A172 (cell line): ENCODE measurements at regions not wholly inside any gene's neighbourhood (a gene's known extent, or its start where the extent isn't known, plus 50 kb on each side); places are given as distances from the start of the nearest gene placed in this dataset.
"Not testable (repeated sequence)": the region's sequence is repeated elsewhere in the genome, so short reads cannot be mapped to it uniquely, and the experiment has no call there.

Experiments
- DNase-seq: peaks from one replicate; pipeline ENCODE4 v3.0.0-alpha.2; 2015; ENCODE audit warnings: low spot score

DNA sequence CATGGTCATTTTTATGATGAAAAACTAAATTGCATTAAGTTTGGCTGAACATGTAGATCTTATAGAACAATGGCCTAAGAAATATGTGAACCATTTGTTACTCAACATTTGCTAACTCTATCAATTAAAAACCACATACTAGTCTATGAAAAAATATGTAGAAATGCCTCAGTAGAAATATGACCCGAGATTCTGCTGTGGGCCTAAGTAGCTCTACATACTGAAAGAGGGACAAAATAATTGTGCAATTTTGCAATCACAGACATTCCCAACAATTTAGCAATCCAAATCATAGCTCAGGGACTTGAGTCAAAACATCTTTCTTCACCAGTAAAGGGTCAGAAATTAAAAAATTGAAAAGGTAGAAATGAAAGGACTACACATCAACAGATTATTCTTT lies 619.0 kb downstream of the FRK start:
- no peak for DNase-seq

DNA sequence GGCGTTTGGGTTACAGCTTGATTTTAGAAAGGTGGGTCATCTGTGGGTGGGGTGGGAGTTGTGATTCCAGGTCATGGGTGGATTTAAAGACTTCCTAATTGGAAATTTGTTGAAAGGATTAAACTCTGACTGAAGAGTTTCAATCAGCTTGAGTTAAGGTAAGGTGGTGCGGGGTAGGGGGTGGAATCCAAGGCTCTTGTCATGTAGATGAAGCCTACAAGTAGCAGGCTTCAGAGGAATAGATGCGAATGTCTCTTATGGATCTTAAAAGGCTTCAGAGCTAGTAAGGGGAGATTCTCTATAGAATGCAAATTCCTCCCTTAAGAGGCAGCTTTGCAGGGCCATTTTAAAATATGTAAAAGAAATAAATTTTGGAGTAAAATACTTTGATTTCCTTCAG lies 645.3 kb downstream of the FRK start:
- DNase-seq, result no peak

DNA sequence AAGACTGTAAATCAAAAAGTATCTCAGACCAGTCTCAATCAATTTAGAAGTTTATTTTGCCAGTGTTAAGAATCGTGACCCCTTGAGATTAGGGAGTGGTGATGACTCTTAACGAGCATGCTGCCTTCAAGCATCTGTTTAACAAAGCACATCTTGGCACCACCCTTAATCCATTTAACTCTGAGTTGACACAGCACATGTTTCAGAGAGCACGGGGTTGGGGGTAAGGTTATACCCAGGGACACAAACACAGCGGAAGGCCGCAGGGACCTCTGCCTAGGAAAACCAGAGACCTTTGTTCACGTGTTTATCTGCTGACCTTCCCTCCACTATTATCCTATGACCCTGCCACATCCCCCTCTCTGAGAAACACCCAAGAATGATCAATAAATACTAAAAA lies 645.8 kb downstream of the FRK start:
- DNase-seq, result not testable (repeated sequence)

DNA sequence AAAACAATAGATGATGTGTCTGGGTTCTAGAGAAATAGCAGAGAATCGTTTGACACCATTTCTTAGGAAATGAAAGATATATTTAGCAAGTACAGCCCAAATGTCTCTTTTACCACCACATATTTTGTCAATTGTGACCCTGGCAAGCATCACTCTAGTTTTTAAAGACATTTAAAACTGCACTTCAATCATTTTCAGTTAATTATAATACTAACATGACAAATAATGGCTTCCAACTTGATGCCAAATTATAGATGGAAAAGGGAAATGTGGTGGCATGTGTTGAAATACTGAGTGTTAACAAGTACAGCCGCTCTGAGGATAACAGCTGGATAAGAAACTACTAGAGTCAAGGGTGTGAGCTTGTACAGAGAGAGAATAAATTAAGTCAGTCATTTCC lies 648.9 kb downstream of the FRK start:
- no peak for DNase-seq

DNA sequence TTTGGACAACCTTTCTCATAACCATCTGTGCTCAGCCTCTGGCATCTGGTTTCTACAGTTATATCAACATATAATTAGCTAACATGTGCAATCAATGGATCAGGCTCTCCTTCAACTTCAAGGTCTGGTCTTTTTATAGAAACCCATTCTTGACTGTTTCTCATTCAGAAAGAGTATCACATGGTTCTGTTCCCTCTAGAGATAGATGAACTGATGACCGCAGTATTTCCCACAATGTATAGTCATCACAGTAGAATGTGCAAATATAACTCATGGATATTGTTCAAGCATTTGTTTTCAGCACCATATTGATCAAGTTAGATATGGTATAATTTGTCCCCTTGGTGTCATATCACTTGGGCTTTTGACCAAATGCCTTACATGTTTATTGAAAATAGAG lies 656.2 kb downstream of the FRK start:
- no peak for DNase-seq

DNA sequence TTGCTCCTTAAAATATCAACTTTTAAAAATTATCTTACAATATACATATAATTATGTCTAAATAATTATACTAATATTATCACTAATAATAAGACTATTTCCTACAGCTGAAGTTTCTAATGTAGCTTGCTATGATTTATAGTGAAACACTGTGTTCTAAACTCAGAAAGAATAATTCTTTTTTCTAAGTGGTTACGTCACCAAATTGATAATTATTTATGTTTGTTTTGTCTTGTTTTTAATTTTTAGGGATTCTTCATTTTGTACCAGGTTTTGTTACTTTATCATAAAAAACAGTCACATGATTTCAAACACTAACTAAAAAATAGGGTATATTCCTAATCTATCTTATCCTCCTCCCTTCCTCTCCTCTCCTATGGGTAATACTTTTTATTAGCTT lies 662.1 kb downstream of the FRK start:
- DNase-seq, result no peak

DNA sequence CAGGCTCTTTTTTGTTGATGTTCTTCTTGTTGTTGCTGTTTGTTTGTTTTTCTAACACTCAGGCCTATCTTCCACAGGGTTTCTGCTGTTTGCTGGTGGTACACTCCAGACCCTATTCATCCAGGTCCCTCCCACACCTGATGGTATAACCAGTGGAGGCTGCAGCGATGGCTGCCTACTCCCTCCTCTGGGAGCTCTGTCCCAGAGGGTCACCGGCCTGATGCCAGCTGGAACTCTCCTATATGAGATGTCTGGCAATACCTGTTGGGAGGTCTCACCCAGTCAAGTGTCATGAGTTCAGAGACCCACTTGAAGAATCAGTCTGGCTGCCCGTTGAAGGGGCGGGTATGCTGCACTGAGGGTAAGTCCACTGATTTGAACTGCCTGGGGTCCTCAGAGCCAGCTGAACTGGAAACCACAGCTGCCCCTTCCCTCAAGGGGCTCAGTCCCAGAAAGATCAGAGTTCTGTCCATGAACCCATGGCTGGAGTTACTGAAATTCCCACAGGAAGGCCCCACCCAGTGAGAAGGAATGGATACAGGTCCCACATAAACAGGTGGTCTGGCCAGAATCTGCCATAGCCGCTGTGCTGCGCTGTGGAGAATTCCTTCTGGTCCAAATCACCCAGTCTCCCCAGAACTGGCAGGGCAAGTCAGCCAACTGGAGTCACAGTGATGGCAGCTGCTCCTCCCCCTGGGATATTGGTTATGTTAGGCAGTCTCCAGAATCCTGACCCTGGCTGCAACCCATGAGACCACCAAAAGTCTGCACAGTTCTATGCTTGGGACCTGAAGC lies 664.4 kb downstream of the FRK start:
- DNase-seq, result no peak

DNA sequence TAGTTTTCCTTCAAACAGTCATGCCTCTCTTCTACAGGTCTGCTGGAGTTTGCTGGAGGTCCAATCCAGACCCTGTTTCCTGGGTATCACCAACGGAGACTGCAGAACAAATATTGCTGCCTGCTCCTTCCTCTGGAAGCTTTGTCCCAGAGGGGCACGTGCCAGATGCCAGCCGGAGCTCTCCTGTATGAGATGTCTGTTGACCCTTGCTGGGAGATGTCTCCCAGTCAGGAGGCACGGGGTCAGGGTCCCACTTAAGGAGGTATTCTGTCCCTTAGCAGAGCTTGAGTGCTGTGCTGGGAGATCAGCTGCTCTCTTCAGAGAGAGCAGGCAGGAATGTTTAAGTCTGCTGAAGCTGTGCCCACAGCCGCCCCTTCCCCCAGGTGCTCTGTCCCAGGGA lies 666.9 kb downstream of the FRK start:
- DNase-seq, result no peak

DNA sequence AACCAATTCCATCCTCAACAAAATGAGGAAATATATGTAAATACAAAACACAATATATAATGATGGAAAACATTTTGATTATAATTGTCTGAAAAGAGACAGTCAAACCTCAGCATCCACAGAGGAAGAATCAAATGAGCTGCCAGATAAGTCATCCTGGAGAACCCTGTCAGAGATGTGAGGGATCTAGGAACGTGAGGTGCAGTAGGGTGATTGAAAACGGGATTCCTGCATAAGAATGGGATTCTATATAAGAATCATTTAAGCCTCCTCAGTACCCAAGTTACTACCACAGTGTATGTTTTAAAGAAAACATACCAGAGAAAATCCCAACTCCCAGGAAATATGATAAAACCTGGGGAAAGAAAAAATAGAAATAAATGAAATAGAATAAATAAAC lies 690.5 kb downstream of the FRK start:
- DNase-seq, result no peak

DNA sequence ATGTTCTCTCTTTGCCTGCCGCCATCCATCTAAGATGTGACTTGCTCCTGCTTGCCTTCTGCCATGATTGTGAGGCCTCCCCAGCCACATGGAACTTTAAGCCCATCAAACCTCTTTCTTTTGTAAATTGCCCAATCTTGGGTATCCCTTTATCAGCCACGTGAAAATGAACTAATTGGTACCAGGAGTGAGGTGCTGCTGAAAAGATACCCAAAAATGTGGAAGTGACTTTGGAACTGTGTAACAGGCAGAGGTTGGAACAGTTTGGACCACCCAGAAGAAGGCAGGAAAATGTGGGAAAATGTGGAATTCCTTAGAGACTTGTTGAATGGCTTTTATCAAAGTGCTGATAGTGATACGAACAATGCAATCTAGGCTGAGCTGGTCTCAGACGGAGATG lies 694.9 kb downstream of the FRK start:
- no peak for DNase-seq

DNA sequence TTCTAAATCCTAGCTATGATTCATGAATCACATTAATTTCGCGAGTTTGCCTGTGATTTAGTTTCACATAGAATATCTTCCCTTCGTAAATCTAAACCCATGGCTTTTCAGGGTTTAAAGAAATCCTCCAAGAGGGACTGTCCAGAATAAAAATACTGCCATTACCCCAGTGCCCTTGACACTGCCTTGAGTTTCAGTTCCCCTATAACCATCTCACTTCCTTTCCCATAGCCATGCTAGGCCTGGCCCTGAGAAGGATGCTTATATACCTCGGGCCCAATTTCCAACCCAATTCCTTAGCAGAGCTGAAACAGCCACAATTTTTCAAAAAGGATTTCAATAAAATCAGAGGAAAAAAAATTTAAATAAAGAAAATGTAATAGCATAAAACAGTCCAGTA lies 697.3 kb downstream of the FRK start:
- no peak for DNase-seq

DNA sequence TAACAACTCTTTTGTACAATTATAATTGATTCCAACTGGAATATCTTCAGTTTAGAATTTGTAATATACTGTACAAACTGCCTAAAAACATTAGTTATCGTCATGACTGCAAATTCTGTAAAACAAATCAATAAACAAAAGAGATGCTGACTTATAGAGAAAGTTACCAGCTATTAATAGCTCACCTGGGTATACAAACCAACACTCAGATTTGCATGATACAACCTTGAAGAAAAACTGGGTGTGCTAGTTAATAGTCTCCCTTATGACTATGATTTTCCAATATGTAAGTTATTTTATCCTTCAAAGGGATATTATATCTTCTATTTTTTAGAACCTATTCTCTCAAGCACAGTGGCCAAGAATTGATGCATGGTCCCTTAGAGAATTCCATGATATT lies 698.5 kb downstream of the FRK start:
- DNase-seq, result no peak

DNA sequence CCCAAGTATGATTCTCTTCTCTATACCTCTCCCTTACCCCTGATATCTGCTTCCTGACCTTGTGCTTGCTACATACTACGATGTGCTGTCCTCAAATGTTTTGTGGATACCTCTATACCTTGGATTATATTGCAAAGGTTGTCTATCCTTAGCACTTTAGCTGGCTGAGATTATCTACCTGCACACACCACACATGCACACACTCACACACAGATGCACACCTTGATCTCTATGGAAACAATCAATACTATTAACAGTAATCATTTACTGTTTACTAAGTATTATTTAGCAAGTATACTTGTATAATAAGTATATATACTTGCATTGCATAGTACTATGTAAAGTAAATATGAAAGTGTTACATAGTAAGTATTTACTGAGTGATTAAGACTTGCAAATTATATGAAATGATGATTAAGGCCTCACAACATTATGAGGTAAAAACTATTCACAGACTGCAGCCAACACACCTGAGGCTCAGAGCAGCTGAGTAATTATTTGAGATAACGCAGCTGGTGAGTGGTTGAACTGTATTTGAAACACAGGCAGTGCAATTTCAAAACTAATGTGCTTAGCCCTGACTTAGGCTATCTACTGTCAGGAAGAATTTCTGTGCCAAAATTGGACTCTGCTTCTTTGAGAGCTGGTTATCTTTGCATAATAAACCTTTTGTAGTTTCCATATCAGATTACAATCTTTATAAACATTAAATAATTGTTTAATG lies 699.9 kb downstream of the FRK start:
- no peak for DNase-seq

DNA sequence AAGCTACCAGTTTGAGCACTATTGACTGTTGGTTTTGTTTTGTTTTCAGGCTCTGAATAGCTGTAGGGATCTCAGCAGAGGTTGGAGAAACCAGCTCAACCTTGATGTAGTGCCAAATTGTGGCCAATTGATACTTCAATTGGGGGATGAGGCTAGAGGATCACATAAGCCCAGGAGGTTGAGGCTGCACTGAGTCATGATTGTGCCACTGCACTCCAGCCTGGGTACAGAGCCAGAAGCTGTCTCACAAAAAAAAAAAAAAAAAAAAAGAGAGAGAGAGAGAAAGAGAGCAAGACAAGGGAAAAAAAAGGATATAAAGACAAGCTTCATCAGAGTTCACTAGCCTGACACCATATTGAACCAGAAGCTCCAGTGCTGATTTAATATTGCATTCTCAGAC lies 702.1 kb downstream of the FRK start:
- DNase-seq, result no peak

DNA sequence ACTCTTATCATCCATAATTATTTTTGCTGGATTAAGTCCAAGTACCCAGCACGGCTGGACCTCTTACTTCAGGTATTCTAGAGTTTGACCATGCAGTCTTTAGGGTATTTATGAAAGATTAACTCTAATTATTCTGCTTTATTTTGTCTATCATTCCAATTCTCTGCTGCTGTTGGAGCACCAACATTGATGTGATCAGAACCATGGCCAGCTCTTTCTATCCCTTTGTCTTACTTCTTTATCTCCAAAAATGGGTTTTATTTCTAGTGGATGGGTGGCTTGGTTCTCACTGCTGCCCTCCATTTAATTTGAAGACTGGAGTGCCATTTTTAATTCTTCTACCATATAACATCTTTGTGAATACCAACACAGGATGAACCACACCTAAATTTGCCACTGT lies 704.3 kb downstream of the FRK start:
- DNase-seq, result no peak

DNA sequence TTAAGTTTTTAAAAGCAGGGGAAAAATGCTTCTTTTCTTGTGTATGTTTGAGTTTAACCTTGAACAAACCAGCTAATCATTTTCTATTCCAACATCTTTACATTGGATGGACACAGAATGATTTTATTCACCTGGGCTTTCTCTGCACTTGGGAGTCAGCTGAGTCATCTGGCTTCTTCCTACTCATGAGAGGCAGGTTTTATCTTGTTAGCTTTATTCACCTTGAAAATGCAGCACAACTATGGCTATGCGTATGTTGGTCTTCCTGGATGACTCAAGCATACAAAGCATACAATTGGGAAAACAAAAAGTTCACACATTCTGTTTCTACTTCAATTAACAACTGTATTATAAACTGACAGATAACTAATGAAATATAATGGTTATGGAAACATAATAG lies 737.7 kb downstream of the FRK start:
- DNase-seq, result no peak

DNA sequence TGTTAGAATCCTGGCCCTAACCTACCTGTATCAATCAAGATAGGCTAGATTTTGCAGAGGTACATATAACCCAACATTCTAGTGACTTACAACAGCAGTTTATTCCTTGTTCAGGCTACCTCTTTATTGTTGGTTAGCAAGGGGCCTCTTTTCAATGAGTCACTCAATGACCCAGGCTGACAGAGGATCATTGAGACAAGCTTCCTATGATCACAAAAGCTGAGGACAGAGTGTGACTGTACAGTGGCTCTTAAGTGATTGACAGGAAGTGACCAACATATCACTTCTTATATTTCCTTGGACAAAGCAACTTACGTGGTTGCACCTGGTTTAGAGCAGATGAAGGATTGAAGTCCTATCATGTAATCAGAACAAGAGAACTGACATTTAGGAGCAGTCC lies 740.9 kb downstream of the FRK start:
- no peak for DNase-seq

DNA sequence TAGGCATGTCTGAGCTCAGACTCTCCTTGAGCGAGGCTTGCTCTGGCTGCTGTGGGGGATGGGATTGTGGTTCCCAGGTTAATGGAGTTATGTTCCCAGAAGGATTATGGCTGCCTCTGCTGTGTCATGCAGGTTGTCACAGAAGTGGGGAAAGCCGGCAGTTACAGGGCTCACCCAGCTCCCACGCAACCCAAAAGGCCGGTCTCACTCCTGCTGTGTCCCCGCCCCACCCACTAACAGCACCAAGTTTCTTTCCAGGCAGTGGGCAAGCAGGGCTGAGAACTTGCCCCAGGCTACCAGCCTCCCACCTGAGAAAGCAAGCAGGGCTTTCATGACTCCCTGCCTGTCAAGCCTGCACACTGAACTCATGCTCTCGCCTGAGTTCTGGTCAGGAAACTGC lies 750.5 kb downstream of the FRK start:
- no peak for DNase-seq

DNA sequence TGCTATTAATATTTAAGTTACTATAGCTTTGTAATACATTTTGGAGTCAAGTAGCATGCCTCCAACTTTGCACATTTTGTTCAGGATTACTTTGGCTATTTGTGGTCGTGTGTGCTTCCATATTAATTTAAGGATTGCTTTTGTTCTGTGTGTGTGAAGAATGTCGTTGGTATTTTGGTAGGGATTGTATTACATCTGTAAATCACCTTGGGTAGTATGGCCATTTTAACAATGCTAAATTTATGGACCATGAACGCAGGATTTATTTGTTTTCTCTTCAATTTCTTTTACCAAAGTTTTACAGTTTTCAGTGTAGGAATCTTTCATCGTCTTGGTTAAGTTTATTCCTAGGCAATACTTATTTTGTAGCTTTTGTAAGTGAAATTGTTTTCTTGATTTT lies 758.0 kb downstream of the FRK start:
- DNase-seq, result no peak

DNA sequence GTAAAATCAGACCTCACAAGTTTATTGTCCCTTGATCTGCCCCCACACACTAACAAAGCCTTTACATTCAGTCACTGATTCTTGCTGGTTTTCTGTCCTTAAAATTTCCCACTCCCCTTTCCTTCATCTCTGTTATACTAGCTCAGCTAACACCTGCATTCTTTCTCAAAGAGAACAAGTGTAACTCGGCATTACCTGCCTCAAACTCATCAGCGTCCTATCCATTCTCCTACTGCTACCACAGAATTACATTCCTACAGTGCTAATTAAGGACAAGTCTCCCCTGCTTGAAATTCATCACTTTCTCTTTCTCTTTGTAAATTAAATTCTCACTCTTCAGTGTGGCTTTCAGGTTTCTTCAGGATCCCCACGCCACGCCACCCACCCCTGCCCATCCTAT lies 773.2 kb downstream of the FRK start:
- DNase-seq, result no peak

DNA sequence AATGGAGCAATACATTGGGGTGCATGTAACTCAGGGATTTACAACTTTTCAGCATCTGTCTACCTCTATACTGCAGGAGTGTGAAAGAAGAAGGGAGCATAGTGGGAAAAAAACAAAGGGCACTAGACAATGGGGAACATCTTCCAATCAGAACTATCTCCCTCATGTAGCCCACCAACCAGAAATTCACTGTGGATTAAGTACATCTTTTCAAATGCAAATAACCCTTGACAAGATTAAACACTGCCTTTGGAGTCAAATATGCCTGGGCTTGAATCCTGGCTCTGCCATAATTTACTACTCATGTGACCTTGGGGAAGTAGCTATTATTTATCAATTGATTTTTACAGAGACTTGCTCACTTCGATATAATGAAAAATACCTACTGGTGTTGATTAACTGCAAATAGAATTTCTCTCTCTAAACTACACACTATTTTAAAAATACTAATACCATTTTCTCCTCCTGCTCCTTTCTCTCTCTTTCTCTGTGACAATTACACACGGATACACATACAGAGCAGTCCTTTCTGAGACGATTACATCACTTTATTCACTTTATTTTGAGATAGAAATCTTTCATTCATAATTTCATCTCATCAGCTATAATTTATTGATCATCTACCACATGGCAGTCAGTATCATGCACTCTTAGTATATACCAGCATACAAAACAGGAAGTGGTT lies 783.7 kb downstream of the FRK start:
- no peak for DNase-seq

DNA sequence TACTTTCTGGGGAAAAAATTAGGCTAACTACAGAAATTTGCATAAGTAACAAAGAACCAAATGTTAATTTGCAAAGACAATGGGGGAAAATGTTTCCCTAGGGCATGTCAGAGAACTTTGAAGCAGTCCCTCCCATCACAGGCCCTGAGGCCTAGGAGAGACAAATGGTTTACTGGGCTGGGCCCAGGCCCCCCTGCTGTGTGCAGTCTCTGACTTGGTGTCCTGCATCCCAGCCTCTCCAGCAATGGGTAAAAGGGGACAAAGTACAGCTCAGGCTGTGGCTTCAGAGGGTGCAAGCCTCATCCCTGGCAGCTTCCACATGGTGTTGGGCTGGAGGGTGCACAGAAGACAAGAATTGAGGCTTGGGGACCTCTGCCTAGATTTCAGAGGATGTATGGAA lies 788.4 kb downstream of the FRK start:
- no peak for DNase-seq

DNA sequence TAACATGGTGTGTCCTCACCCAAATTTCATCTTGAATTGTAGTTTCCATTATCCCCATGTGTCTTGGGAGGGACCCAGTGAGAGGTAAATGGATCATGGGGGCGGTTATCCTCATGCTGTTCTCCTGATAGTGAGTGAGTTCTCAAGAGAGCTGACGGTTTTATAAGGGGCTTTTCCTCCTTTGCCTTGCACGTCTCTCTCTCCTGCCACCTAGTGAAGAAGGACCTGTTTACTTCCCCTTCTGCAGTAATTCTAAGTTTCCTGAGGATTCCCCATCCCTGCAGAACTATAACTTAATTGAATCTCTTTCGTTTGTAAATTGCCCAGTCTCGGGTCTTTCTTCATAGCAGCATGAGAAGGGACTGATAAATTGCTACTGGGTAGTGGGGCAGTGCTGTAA lies 789.3 kb downstream of the FRK start:
- no peak for DNase-seq
